Embryonic facial prominence (tissue), 1 donor: ENCODE measurements at regions not wholly inside any gene's neighbourhood (a gene's known extent, or its start where the extent isn't known, plus 50 kb on each side); places are given as distances from the start of the nearest gene placed in this dataset.

Experiments
- DNase-seq: peaks from one replicate; pipeline ENCODE4 v3.0.0-alpha.2; 2016; ENCODE audit errors: extremely low spot score

- DNase-seq = no peak
These were observed 215.9 kb upstream of the TNRC6C start for GRCh38 chr17:77742579-77742978.

DNA sequence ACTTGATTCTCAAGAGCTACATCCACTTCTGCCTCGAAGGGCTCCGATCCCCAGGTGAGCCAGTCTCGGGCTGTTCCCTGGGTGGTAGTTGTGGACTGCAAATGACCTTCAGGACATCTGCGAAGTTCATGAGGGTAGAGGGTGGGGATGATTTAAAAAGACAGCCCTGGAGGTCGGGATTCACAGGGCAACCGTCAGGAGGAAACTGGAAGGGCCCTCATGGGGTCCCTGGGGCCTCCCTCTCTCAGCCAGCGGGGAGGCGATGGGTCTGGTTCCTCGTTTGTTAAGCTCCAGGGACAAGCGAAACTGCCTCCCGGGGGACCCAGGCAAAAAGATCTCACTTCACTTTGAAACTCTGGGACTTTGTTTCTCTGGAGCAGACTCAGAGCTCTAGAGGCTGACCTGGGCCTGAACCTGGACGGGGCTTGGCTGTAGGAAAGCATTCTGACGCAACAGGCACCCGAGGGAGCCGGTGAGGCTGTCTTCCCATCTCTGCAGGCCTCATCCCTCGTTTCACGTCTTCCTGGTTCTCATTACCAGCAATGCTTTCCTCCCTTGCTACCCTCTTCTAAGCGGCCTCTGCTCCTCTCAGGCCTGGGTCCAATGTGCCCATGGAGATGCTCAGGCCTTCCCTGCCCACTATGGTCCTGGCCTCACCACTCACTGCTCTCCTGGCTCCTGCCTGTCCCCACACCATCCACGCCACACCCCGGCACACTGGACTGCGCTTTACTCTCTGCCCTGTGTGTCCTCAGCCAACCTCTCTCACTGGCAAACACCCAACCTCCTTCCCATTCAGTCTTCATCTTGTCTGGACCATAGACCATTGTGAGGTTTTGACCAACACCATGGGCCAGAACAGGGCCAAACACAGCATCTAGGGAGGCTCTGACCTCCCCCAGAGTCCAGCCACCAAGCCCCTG is 214.2 kb upstream of the TNRC6C start:
- no peak for DNase-seq

DNA sequence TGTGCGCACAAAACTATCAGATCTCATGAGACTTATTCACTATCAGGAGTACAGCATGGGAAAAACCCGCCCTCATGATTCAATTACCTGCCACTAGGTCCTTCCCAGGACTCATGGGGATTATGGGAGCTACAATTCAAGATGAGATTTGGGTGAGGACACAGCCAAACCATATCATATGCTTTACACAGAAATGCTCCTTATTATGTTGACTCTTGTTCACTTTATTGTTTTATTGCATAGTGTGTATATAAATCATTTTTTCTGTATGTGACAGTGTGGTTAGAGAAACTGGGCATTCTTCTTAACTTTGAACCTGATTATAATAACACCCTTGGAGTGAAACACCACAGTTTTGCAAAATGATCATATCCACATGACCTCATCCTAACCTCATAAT is 212.8 kb upstream of the TNRC6C start:
- DNase-seq = no peak

GRCh38 chr17:77746393-77746792 is 212.1 kb upstream of the TNRC6C start:
- no peak for DNase-seq

DNA sequence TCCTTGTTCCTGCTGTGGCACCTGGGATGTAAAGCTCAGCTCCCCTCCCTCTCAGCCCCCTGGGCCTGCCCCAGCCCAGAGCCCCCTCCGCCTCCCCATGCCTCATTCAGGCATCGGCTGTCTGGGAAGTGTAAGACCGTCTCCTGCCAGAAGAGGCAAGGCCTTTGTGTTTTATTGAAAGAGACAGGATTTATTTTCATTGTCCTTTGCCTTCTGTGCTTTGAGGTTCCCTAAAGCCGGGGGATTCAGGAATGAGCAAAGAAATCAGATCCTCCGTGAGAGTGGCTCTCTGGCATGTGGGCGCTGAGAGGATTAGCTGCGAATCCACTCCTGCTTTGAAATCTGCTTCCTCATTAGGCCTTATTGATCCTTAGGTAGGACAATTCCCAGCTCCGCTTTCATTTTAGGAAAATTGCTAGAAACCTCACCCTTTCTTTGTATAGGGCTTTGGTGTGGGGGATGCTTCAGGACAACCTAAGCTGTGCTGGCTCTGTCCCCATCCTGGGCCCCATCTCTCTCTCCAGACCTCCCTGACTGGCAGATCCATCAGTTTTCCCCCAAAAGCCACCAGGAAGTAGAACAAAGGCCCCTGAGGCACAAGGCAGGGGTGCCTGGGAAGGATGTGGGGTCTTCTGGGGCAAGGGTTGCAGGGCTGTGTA is 211.5 kb upstream of the TNRC6C start:
- DNase-seq = peak; percentile 13

DNA sequence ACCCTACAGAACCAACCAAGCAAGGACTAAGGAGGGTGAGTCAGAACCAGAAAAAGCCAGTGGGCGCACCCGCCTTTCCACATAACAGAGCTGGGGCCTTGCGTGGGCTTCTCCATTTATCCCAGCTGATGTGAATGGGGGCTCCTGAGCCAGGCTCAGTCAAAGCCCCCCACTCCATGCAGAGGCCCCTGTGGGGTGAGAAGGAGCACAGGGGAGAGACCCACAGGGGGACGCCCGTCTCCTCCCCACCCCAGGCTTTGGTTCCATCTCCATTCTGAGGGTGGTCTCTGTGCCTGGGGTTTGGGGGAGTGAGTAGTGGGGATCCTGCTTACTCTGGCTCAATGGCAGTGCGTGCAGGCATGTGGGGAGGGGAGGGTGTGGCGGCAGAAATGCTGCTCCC is 210.1 kb upstream of the TNRC6C start:
- no peak for DNase-seq

- DNase-seq = no peak
These were observed 209.2 kb upstream of the TNRC6C start for GRCh38 chr17:77749321-77749751.

GRCh38 chr17:77749989-77750388 is 208.5 kb upstream of the TNRC6C start:
- no peak for DNase-seq

GRCh38 chr17:77750427-77751043 is 208.0 kb upstream of the TNRC6C start:
- no peak for DNase-seq

GRCh38 chr17:77753246-77753645 is 205.3 kb upstream of the TNRC6C start:
- no peak for DNase-seq

GRCh38 chr17:77753691-77754245 is 204.7 kb upstream of the TNRC6C start:
- no peak for DNase-seq

DNA sequence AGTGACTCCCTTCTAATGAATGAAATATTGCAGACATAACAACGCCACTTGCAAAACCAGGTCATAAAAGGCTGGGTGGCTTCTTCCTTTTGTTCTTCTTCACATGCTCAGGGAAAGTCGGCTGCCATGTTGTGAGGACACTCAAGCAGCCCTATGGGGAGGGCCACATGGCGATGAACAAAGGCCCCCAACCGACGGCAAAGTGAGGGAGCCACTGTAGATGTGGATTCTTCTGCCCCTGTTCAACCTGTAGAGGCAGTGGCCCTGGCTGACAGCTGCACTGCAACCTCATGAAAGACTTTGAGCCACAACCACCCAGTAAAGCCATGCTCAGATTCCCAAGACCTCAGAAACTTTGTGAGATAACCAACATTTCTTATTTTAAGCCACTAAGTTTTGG is 203.5 kb upstream of the TNRC6C start:
- no peak for DNase-seq

DNA sequence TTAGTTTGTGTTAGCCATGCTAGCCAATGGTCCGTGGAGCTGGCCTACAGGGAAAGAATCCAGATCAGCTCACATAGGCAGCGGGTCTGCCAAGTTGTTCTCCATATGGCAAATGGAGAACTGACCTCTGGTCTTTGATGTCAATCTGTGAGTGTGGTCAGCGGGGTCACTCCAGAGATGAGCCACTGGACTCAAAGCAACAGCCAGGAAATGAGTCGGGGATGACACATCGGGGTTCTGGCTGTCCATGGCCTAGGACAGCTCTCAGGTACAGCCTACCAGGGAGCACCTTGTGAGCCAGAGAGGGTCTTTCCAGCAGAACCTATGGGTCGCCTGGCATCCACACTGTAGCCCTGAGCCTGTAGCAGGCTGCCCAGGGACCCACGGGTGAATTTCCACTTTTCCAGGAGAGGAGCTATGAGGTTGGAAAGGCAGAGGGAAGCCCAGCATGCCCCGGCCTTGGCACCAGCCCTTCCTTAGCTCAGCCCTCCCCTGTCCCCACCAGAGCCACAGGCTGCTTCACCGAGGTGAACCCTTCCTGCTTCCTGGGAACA is 203.0 kb upstream of the TNRC6C start:
- no peak for DNase-seq

DNA sequence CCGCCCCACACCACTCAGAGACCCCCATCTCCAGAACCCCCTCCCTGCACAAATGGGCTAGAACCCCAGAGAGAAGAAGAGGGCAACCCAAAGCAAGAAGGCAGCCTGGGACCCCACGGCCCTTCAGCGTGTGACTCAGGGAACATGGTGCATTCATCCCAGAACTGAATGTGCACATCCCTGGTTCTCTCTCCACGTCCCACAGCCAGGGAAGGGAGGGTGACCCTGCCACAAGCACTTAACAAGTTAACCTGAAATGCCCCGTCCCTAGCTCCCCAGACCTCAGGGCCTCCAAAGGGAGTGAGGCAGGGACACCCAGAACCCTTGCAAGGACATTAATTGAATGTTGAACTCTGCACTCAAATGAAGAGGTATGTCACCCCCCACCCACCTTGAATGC is 202.5 kb upstream of the TNRC6C start:
- DNase-seq = no peak

DNA sequence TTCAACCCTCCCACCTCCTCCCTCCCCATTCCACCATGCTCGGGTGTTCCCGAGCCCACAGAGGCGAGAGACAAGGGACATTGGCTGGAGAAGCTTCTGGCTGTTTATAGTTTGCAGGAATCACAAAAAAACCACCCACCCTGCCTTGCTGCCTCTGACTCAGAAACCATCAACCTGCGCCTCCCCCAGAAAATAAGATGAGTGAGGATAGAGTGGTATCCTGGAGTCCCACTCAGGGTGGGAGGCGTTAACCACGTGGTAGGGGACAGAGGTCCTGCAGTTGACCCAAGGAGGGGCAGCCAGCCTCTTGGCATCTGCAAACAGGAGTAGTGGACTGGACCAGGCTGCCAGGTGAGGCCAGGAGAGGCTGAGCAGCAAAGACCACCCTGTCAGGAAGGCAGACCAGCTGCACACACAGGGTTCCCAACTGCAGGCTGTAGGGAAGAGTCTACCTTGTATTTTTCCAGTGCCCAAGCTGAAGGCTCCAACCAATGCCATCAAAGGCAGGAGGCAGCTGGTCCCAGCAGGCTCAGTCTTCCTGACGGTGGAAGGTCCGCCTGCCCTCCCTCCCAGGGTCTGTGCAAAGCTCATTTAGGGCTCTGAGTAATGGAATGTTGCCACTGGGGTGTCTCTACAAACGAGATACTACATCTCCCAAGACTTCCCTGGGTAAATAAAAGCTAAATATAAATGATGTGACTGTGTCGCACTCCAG is 201.5 kb upstream of the TNRC6C start:
- no peak for DNase-seq

DNA sequence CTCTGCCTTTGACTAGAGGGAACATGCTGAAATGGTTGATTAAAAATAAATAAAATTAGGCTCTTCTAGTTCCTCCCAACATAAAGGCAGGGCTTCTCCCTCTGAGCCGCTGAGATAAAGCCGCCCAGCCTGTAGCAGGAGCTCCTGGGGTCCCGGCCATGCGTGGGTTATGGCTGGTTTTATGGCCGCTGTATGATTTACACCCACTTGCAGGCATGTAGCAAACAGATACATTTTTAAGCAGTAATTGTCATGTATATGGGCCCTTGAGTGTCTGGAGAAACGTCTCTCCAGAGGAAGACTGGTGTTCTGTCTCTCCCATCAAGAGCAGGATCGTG is 201.0 kb upstream of the TNRC6C start:
- DNase-seq = no peak

- no peak for DNase-seq
These were observed 195.5 kb upstream of the TNRC6C start for GRCh38 chr17:77763023-77763422.

DNA sequence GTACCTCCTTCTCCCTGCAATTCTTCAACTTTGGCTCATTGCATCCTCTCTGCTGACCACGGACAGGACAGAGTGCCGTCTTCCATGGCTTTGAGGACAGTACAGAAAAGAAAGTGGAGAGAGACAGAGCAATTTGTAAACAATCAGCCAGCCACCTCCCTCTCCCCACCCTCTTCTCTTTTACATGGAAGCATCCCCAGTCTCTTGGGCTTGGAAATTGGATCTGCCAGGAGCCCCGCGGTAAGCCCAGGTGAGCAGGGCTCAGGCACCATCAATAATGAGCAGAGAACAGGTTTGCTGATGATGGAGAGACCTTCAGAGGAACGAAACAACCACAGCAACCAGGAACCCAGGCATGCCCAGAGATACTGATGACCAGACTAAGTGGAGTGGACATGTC is 194.9 kb upstream of the TNRC6C start:
- no peak for DNase-seq

- DNase-seq = no peak
These were observed 193.2 kb upstream of the TNRC6C start for GRCh38 chr17:77765292-77765691.

DNA sequence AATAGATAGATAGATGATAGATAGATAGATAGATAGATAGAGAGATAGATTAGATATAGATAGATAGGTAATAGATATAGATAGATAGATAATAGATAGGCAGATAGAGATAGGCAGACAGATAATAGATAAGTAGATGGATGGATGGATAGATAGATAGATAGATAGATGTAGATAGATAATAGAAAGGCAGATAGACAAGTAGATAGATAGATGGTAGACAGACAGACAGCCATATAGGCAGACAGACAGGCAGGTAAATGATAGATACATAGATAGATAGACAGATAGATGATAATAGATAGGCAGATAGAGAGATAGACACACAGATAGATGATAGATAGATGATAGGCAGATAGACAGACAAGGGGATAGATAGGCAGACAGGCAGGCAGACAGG is 191.4 kb upstream of the TNRC6C start:
- DNase-seq = no peak

GRCh38 chr17:77768248-77768852 is 190.2 kb upstream of the TNRC6C start:
- no peak for DNase-seq
